Nephron progenitor cell (in vitro differentiated cells): ENCODE measurements at regions not wholly inside any gene's neighbourhood (a gene's known extent, or its start where the extent isn't known, plus 50 kb on each side); places are given as distances from the start of the nearest gene placed in this dataset.

Experiments
- DNase-seq: peaks from one replicate; pipeline ENCODE4 v3.0.0; 2021
- H3K27ac Mint-ChIP-seq: 2 replicates; pipeline ENCODE4 v1.8.0; 2021; ENCODE audit warnings: mild to moderate bottlenecking, moderate library complexity, mixed read lengths
- H3K27me3 Mint-ChIP-seq: 2 replicates; pipeline ENCODE4 v1.8.0; 2021; ENCODE audit warnings: mild to moderate bottlenecking, low read depth, mixed read lengths; ENCODE audit not compliant: poor library complexity
- H3K36me3 Mint-ChIP-seq: 2 replicates; pipeline ENCODE4 v1.8.0; 2021; ENCODE audit warnings: low read depth, mixed read lengths
- H3K4me1 Mint-ChIP-seq: 2 replicates; pipeline ENCODE4 v1.8.0; 2021; ENCODE audit warnings: mixed read lengths
- H3K4me3 Mint-ChIP-seq: 2 replicates; pipeline ENCODE4 v1.8.0; 2021; ENCODE audit warnings: mild to moderate bottlenecking, moderate library complexity, mixed read lengths
- H3K9me3 Mint-ChIP-seq: 2 replicates; pipeline ENCODE4 v1.8.0; 2021; ENCODE audit warnings: mild to moderate bottlenecking, moderate library complexity, mixed read lengths
- TF ChIP-seq, protein P1 (sequence below): fragments of 200-600 bp; sonication (generic); IDR thresholded peaks from 2 replicates; pipeline ENCODE4 v1.5.0; 2021; ENCODE audit warnings: antibody characterized with exemption

DNA sequence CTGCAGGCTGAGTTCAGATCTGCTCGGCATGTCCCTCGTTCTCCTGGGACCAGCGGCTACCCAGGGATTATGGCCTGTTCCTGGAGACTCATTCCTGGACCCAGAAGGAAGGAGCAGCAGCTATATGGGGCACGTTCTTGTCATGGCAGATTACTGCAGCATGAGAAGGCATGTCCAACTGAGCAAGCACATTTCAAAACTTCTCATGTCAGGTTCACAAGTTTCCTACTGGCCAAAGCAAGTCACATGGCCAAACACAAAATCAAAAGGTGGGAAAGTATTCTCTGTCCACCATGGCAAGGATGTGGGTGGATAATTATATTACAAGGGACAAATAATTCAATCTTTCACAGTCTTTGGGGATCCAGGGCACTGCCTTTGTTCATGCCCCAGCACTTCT lies 71.9 kb upstream of the C15orf39 start:
- Mint-ChIP-seq H3K27me3 (no peaks in the 10 kb centered on the region), H3K4me3 (no peak overlapping the region), H3K4me1 (no peaks in the 10 kb centered on the region), H3K36me3 (no peaks in the 10 kb centered on the region), H3K27ac (no peak overlapping the region), H3K9me3 (no peaks in the 10 kb centered on the region)
- no peak for DNase-seq
- TF ChIP-seq, protein P1, sequence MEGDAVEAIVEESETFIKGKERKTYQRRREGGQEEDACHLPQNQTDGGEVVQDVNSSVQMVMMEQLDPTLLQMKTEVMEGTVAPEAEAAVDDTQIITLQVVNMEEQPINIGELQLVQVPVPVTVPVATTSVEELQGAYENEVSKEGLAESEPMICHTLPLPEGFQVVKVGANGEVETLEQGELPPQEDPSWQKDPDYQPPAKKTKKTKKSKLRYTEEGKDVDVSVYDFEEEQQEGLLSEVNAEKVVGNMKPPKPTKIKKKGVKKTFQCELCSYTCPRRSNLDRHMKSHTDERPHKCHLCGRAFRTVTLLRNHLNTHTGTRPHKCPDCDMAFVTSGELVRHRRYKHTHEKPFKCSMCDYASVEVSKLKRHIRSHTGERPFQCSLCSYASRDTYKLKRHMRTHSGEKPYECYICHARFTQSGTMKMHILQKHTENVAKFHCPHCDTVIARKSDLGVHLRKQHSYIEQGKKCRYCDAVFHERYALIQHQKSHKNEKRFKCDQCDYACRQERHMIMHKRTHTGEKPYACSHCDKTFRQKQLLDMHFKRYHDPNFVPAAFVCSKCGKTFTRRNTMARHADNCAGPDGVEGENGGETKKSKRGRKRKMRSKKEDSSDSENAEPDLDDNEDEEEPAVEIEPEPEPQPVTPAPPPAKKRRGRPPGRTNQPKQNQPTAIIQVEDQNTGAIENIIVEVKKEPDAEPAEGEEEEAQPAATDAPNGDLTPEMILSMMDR: no peak

GRCh38 chr15:75131269-75131643 lies 70.4 kb upstream of the C15orf39 start:
- DNase-seq: no peak
- Mint-ChIP-seq H3K27me3 (no peaks in the 10 kb centered on the region), H3K4me1 (no peaks in the 10 kb centered on the region), H3K9me3 (no peaks in the 10 kb centered on the region), H3K36me3 (no peaks in the 10 kb centered on the region), H3K4me3 (no peak overlapping the region), H3K27ac (no peak overlapping the region)
- TF ChIP-seq, protein P1: no peak

GRCh38 chr15:75134748-75135147 lies 66.9 kb upstream of the C15orf39 start:
- TF ChIP-seq, protein P1: no peak
- DNase-seq: no peak
- H3K9me3 Mint-ChIP-seq: no peaks in the 10 kb centered on the region
- H3K27ac Mint-ChIP-seq: no peak overlapping the region
- peaks cover 4% of the 10 kb centered on the region for H3K27me3 Mint-ChIP-seq
- H3K36me3 Mint-ChIP-seq: no peaks in the 10 kb centered on the region
- peaks cover 17% of the 10 kb centered on the region for H3K4me1 Mint-ChIP-seq
- H3K4me3 Mint-ChIP-seq: no peak overlapping the region

GRCh38 chr15:75136118-75136517 lies 65.6 kb upstream of the C15orf39 start:
- TF ChIP-seq, protein P1: no peak
- peaks cover 17% of the 10 kb centered on the region for H3K4me1 Mint-ChIP-seq
- peaks cover 9% of the 10 kb centered on the region for H3K9me3 Mint-ChIP-seq
- H3K27ac Mint-ChIP-seq: no peak overlapping the region
- peaks cover 6% of the 10 kb centered on the region for H3K36me3 Mint-ChIP-seq
- DNase-seq: no peak
- peaks cover 6% of the 10 kb centered on the region for H3K27me3 Mint-ChIP-seq
- H3K4me3 Mint-ChIP-seq: no peak overlapping the region

GRCh38 chr15:75136758-75137157 lies 64.9 kb upstream of the C15orf39 start:
- TF ChIP-seq, protein P1: no peak
- DNase-seq: no peak
- no peak overlapping the region for H3K27ac Mint-ChIP-seq
- H3K4me3 Mint-ChIP-seq: no peak overlapping the region
- H3K4me1 Mint-ChIP-seq: peaks cover 17% of the 10 kb centered on the region
- H3K9me3 Mint-ChIP-seq: peaks cover 15% of the 10 kb centered on the region
- peaks cover 7% of the 10 kb centered on the region for H3K27me3 Mint-ChIP-seq
- peaks cover 7% of the 10 kb centered on the region for H3K36me3 Mint-ChIP-seq
